Suprapubic skin (tissue), 4 donors: ENCODE measurements at regions not wholly inside any gene's neighbourhood (a gene's known extent, or its start where the extent isn't known, plus 50 kb on each side); places are given as distances from the start of the nearest gene placed in this dataset.
A peak's percentile ranks its signal among the peaks of the same experiment; 100 is the strongest.

ENCODE experiments used
- DNase-seq, 2 donors: peaks; one replicate each; pipeline ENCODE4 v3.0.0-alpha.2; 2019; ENCODE audit warnings: low spot score in 2 of 2
- H3K27ac ChIP-seq: fragments of 200-600 bp; sonication (generic); one replicate; pipeline ENCODE4 v1.5.1; 2019
- H3K27me3 ChIP-seq: fragments of 200-600 bp; sonication (generic); one replicate; pipeline ENCODE4 v1.5.1; 2019
- H3K36me3 ChIP-seq: fragments of 200-600 bp; sonication (generic); one replicate; pipeline ENCODE4 v1.5.1; 2019
- H3K4me1 ChIP-seq: fragments of 200-600 bp; sonication (generic); one replicate; pipeline ENCODE4 v1.5.1; 2019
- H3K4me3 ChIP-seq: fragments of 200-600 bp; sonication (generic); one replicate; pipeline ENCODE4 v1.5.1; 2019; ENCODE audit warnings: mild to moderate bottlenecking
- H3K9me3 ChIP-seq: fragments of 200-600 bp; sonication (generic); one replicate; pipeline ENCODE4 v1.5.1; 2019
- CTCF ChIP-seq, 2 donors: fragments of 200-600 bp in 1 of 2; fragments of 450-650 bp in 1 of 2; sonication (generic) in 1 of 2; IDR thresholded peaks; one replicate each; pipeline ENCODE4 v1.5.1; 2016 to 2019; ENCODE audit warnings: antibody characterized with exemption in 2 of 2, mild to moderate bottlenecking in 1 of 2, moderate library complexity in 1 of 2
- EP300 ChIP-seq: sonication (generic); formaldehyde crosslinking; IDR thresholded peaks from one replicate; pipeline ENCODE4 v1.6.1; 2017; ENCODE audit warnings: antibody characterized with exemption
- POLR2A ChIP-seq, 2 donors: fragments of 450-650 bp; IDR thresholded peaks; one replicate each; pipeline ENCODE4 v1.6.1; 2017; ENCODE audit warnings: antibody characterized with exemption in 2 of 2, mild to moderate bottlenecking in 2 of 2, moderate library complexity in 2 of 2
- POLR2AphosphoS5 ChIP-seq, 3 donors: sonication (generic); formaldehyde crosslinking; IDR thresholded peaks; one replicate each; pipeline ENCODE4 v1.6.1; 2017; ENCODE audit warnings: antibody characterized with exemption in 3 of 3
- WGBS: methylation state at CpG from one replicate; pipeline ENCODE4 v1.1.5; 2018; 5-methylcytosine and 5-hydroxymethylcytosine counted together

DNA sequence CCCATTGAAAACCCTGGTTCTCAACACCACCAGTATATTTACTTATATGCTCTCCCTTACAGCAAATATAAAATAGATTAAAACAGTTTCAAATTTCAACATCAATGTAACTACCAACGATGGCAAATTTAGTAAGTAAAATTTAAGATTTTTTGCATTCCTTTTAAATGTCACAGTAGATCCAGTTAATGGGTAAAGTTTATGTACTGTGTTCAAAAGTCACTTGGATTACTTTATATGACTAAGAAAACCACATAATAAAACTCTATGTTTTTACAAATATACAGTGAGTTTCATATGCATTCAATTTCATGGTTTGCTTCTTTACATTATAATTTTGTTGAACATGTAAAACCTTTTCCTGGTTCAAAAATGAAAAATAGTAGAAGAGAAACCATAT, 364.6 kb downstream of the AASDHPPT start:
- H3K27ac ChIP-seq, result no peak overlapping the region
- H3K4me3 ChIP-seq, result no peak overlapping the region
- no peaks in the 10 kb centered on the region for H3K27me3 ChIP-seq
- no peak for TF ChIP-seq CTCF (IDR thresholded peaks at IDR 0.05)
- no peak for TF ChIP-seq POLR2A (IDR thresholded peaks at IDR 0.05)
- TF ChIP-seq EP300, result no peak
- no peak for TF ChIP-seq POLR2AphosphoS5 (IDR thresholded peaks at IDR 0.05)
- WGBS, result 76% methylated on average over 1 of the region's 1 CpG
- H3K9me3 ChIP-seq, result no peaks in the 10 kb centered on the region
- no peak for DNase-seq
- H3K36me3 ChIP-seq, result no peaks in the 10 kb centered on the region
- no peaks in the 10 kb centered on the region for H3K4me1 ChIP-seq

- no peaks in the 10 kb centered on the region for H3K27me3 ChIP-seq
- DNase-seq, result no peak
- H3K4me3 ChIP-seq, result no peak overlapping the region
- no peak for TF ChIP-seq POLR2AphosphoS5 (IDR thresholded peaks at IDR 0.05)
- TF ChIP-seq EP300, result no peak
- TF ChIP-seq CTCF (IDR thresholded peaks at IDR 0.05), result no peak
- TF ChIP-seq POLR2A (IDR thresholded peaks at IDR 0.05), result no peak
- WGBS, result 97% methylated on average over 1 of the region's 1 CpG
- H3K9me3 ChIP-seq, result no peaks in the 10 kb centered on the region
- H3K4me1 ChIP-seq, result no peaks in the 10 kb centered on the region
- no peaks in the 10 kb centered on the region for H3K36me3 ChIP-seq
- H3K27ac ChIP-seq, result no peak overlapping the region
Observed at GRCh38 chr11:106446302-106446701, 368.8 kb downstream of the AASDHPPT start.

- H3K27ac ChIP-seq, result peak overlapping the region; percentile 18
- H3K27me3 ChIP-seq, result no peaks in the 10 kb centered on the region
- H3K9me3 ChIP-seq, result no peaks in the 10 kb centered on the region
- TF ChIP-seq CTCF (IDR thresholded peaks at IDR 0.05), result no peak
- TF ChIP-seq POLR2AphosphoS5 (IDR thresholded peaks at IDR 0.05), result no peak
- TF ChIP-seq POLR2A (IDR thresholded peaks at IDR 0.05), result no peak
- no peak for TF ChIP-seq EP300
- H3K4me3 ChIP-seq, result no peak overlapping the region
- no peaks in the 10 kb centered on the region for H3K36me3 ChIP-seq
- H3K4me1 ChIP-seq, result no peaks in the 10 kb centered on the region
- 48% methylated on average over 4 of the region's 4 CpGs for WGBS
- DNase-seq, result no peak
Observed at GRCh38 chr11:106446955-106447354, 369.5 kb downstream of the AASDHPPT start.

GRCh38 chr11:106447631-106448191, 370.2 kb downstream of the AASDHPPT start:
- no peak for DNase-seq
- Histone ChIP-seq H3K4me3 (no peak overlapping the region), H3K27ac (no peak overlapping the region), H3K36me3 (no peaks in the 10 kb centered on the region), H3K4me1 (no peaks in the 10 kb centered on the region), H3K9me3 (peaks cover under 1% of the 10 kb centered on the region), H3K27me3 (no peaks in the 10 kb centered on the region)
- no peak for TF ChIP-seq POLR2A (IDR thresholded peaks at IDR 0.05)
- TF ChIP-seq CTCF (IDR thresholded peaks at IDR 0.05), result no peak
- no peak for TF ChIP-seq EP300
- WGBS, result 53% methylated on average over 5 of the region's 5 CpGs

- no peaks in the 10 kb centered on the region for H3K36me3 ChIP-seq
- WGBS, result 84% methylated on average over 3 of the region's 3 CpGs
- DNase-seq, result no peak
- no peaks in the 10 kb centered on the region for H3K27me3 ChIP-seq
- H3K27ac ChIP-seq, result no peak overlapping the region
- H3K4me1 ChIP-seq, result no peaks in the 10 kb centered on the region
- H3K9me3 ChIP-seq, result peaks cover 6% of the 10 kb centered on the region
- H3K4me3 ChIP-seq, result no peak overlapping the region
- no peak for TF ChIP-seq POLR2A (IDR thresholded peaks at IDR 0.05)
- TF ChIP-seq POLR2AphosphoS5 (IDR thresholded peaks at IDR 0.05), result no peak
- TF ChIP-seq EP300, result no peak
- no peak for TF ChIP-seq CTCF (IDR thresholded peaks at IDR 0.05)
Observed at GRCh38 chr11:106449763-106450162, 372.3 kb downstream of the AASDHPPT start.
